ENCODE measurements at regions not wholly inside any gene's neighbourhood (a gene's known extent, or its start where the extent isn't known, plus 50 kb on each side); places are given as distances from the start of the nearest gene placed in this dataset.

DNA sequence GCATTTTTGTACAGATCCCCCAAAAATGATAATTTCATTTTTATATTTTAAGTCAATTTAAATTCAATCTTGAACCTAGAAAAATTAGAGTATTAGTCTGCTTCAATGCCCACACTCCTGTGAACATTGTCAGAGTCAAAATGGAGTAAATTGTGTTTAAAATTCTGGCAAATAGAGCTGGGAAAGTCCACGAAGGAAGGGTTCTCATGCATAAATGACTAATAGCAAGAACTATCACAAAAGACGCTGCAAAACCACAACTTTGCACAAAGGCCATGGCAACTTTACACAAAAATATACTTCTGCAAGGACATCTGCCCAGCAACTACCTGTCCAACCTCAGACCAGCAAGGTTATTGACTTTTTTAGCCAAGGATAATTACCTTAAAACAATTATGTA lies 203.2 kb upstream of the SMLR1 start:
- TF ChIP-seq, protein P1, sequence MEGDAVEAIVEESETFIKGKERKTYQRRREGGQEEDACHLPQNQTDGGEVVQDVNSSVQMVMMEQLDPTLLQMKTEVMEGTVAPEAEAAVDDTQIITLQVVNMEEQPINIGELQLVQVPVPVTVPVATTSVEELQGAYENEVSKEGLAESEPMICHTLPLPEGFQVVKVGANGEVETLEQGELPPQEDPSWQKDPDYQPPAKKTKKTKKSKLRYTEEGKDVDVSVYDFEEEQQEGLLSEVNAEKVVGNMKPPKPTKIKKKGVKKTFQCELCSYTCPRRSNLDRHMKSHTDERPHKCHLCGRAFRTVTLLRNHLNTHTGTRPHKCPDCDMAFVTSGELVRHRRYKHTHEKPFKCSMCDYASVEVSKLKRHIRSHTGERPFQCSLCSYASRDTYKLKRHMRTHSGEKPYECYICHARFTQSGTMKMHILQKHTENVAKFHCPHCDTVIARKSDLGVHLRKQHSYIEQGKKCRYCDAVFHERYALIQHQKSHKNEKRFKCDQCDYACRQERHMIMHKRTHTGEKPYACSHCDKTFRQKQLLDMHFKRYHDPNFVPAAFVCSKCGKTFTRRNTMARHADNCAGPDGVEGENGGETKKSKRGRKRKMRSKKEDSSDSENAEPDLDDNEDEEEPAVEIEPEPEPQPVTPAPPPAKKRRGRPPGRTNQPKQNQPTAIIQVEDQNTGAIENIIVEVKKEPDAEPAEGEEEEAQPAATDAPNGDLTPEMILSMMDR (conservative IDR thresholded peaks at IDR 0.05): no peak
- no peak for TF ChIP-seq ZFX (IDR thresholded peaks at IDR 0.05)

DNA sequence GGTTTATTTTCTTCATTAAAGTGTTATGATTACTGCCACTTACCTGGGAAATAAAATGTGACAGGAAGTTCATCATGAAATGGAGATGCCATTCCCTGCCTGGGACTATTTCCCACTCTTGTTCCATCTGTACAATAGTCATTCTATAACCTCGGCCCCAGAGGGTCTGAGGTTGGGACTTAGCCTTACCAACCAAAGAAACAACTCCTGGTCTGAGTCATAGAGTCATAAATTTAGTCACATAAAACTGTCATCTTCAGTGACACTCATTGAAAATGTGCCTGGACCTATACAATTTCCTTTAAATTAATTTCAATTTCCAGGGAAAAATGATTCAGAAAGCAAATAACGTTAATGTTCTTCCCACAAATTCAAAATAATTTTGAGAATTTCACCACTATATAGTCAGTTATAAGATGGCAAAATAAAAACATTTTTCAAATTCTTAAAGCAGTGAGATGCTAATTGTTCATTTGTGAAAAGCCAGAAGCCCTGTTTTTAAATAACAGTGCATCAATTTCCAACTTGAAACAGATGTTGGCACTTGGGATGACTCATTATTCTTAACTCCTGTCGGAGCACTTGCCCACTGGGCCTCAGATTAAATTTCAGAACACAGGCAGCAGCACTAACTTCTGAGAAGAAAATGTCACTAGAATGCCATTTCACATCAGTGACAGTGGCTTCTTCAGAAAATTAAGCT lies 201.2 kb upstream of the SMLR1 start:
- no peak overlapping the region for H3K27ac ChIP-seq
- TF ChIP-seq ZFX (IDR thresholded peaks at IDR 0.05): no peak
- TF ChIP-seq, protein P1 (conservative IDR thresholded peaks at IDR 0.05): no peak

More for the DNA sequence above, 203.2 kb upstream of the SMLR1 start:
- no peak overlapping the region for H3K27ac ChIP-seq

DNA sequence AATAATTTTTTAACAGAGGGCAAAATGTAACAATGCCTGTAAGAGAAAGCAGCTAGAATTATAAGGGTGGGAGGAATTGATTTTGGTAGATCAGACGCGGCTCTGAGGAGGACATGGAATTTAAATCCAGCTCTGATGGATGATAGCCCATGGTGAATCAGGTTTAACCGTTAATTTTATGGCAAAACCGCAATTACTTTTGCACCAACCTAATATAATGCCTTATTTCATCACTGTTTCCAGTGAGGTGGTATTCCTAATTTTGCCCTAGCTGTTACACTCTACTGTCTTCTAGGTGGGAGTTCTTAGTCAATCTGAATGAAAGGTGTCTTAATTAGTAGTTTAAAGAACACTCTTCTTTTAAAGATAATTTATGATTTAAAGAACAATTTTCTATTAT lies 198.3 kb upstream of the SMLR1 start:
- no peak overlapping the region for H3K27ac ChIP-seq
- TF ChIP-seq, protein P1 (conservative IDR thresholded peaks at IDR 0.05): no peak
- TF ChIP-seq ZFX (IDR thresholded peaks at IDR 0.05): no peak

DNA sequence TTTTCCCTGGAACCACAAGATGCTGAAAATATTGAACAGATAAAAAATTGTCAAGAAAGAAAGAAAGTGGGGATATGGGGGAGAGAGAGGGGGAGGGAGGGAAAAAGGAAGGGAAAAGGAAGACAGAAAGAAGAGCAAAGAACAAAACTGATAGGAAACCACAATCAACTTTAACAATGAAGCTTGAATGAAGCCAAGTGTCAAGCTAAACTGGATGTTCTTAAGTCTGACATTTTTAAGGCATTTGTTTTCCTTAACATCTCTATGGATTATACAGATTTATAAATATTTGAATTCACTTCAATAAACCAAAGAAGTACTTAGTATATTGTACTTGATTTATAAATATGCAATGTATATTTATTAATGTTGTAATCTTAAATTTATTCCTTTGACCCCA lies 197.6 kb upstream of the SMLR1 start:
- TF ChIP-seq, protein P1 (conservative IDR thresholded peaks at IDR 0.05): no peak
- TF ChIP-seq ZFX (IDR thresholded peaks at IDR 0.05): no peak
- H3K27ac ChIP-seq: no peak overlapping the region

GRCh38 chr6:130632277-130632676 lies 194.9 kb upstream of the SMLR1 start:
- no peak for TF ChIP-seq ZFX (IDR thresholded peaks at IDR 0.05)
- TF ChIP-seq, protein P1 (conservative IDR thresholded peaks at IDR 0.05): no peak
- no peak overlapping the region for H3K27ac ChIP-seq

GRCh38 chr6:130632897-130633296 lies 194.3 kb upstream of the SMLR1 start:
- no peak overlapping the region for H3K27ac ChIP-seq
- TF ChIP-seq ZFX (IDR thresholded peaks at IDR 0.05): no peak
- TF ChIP-seq, protein P1 (conservative IDR thresholded peaks at IDR 0.05): no peak

DNA sequence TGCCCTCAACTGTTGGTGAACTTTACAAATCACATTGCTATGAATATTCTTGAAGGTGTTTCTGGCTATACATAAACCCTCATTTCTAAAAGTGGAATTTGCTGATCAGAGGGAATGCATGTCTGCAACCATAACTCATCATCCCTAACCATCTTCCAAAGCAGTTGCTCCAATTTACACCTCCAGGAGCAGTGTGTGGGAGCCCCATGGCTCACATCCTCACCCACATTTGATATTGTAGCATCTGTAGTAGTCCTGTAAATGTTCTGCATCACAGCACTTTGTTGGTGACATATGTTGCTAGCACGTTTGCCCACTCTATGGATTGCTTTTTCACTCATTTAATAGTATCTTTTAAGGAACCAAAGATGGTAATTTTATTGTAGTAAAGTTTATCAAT lies 183.8 kb upstream of the SMLR1 start:
- no peak overlapping the region for H3K27ac ChIP-seq
- TF ChIP-seq, protein P1 (conservative IDR thresholded peaks at IDR 0.05): no peak
- TF ChIP-seq ZFX (IDR thresholded peaks at IDR 0.05): no peak

Data from C4-2B (cell line).